AG08395 (cell line): ENCODE measurements at regions not wholly inside any gene's neighbourhood (a gene's known extent, or its start where the extent isn't known, plus 50 kb on each side); places are given as distances from the start of the nearest gene placed in this dataset.

ENCODE experiments used
- DNase-seq: peaks from one replicate; pipeline ENCODE4 v3.0.0; 2012; ENCODE audit warnings: mixed read lengths, low spot score

DNA sequence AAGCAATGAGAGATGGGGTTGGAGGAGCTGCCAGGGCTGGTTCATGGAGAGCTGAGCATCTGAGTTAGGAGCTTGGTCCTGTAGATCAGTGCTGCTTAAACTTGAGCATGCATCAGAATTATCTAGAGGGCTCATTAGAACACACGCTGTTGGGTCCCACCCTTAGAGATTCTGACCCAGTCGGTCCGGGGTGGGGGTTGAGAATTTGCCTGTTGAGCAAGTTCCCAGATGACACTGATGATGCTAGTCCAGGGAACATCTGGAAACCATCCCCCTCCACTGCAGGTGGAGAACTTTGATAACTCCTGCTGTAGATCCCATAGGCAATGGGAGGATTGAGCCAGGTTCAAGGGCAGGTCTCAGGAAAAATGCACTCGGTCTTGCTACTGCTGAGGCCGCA lies 158.0 kb upstream of the KLF4 start:
- no peak for DNase-seq

DNA sequence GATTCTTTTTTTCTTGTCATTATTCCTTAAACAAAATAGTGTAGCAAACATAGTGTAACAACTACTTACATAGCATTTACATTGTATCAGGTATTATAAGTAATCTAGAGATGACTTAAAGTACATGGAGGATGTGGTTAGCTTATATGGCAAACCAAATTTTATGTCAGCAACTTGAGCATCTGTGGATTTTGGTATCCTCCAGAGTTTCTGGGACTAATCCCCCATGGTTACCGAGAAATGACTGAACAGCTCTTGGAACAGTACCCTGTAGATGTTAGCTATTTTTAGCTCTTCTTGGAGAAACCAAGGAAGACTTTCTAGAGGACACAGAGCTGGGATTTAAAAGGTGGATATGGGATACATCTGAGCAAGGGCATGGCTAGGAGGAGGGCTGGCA lies 157.6 kb upstream of the KLF4 start:
- no peak for DNase-seq

DNA sequence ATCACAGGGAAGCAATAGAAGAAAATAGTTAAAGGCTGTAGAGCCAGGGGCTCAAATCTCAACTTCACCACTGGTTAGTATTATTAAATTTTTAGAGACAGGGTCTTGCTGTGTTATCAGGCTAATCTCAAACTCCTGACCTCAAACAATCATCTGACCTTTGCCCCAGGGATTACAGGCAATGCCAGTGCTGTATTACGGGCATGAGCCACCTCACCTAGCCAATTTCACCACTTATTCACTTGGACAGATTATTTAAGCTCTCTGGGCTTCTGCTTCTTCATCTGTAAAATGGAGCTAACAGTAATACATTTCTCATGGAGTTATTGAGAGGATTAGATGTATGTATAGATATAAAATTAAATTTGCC lies 155.9 kb upstream of the KLF4 start:
- no peak for DNase-seq

DNA sequence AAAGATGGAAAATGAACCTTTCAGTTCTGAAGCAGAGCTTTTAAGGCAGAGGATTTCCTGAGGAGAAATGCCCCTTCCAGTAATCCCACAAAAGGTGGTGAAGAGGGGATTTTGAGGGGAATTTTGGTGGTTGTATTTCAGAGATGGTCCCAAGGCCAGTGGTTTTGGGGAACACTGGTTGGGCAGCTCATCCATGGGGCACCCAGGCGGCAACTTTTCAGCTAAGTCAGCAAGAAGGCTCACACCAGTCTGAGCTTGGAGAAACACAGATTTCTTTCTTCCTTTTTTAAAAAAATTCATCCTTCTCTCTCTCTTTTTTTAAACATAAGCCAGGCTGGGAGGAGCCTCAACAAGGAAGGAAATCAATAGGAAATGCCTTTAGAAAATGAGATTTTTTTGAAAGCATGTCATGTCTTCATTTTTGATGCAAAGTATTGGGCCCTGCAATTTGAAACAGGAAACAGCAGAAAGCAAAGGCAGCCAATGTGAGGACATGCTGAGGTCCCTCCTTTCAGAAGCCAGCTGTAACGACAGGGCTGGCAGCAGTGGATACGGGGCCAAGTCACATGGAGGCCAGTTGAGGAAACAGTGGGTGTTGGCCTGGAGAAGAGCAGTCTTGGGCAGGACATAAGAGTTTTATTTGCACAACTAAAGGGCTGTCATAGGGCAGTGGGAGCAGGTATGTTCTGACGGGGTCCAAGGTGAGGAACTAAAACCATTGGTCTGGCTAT lies 155.3 kb upstream of the KLF4 start:
- no peak for DNase-seq

DNA sequence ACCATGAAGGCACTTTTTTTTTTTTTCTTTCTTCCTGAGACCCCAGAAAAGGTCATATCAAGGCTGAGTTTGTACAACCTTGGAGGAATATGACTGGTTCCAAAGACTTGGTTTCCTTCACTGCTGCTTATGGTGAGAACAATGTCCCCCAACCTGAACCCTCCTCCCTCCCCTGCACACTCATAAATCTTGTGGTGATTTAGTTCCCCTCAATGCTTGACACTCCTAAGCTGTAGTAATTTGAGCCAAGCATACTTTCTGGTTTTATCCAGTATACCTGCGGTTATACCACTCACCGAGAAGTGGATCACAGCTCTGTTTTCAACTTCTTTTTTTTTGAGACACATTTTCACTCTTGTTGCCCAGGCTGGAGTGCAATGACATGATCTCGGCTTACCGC lies 149.9 kb upstream of the KLF4 start:
- DNase-seq, result no peak

DNA sequence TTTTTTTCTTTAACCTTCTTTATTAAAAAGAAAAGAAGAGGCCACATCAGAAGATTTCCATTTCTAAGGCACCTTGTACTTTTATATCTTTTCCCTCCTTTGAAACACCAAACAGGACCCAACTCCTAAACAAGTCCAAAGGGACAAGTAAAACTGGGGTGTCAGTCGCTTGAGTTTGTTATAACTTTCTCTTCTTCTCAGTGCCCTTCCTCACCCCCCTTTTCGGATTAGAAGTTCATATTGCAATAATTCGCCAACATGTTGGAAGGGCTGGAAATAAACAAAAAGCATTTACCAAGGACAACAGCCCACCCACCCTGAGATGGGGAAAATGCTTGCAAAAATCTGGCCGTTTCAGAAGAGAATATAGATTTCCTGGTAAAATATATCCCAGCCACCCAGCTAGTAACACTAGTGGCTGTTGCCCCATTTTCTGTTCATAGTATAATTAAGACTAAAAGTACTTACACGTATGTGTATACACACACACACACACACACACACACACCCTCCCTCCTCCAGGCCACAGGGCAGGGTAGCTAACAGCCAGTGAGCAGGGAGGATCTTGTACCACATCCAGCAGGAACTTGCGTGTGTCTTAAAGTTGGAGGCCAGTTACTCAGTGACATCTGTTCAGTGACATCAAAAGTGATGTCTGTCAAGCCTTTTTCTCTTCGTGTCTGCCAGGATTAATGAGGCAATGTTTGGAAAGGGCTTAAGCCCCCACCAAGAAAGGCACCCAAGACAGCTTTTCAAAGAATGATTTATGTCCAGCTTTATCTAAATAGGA lies 149.1 kb upstream of the KLF4 start:
- peak; percentile 66 for DNase-seq

DNA sequence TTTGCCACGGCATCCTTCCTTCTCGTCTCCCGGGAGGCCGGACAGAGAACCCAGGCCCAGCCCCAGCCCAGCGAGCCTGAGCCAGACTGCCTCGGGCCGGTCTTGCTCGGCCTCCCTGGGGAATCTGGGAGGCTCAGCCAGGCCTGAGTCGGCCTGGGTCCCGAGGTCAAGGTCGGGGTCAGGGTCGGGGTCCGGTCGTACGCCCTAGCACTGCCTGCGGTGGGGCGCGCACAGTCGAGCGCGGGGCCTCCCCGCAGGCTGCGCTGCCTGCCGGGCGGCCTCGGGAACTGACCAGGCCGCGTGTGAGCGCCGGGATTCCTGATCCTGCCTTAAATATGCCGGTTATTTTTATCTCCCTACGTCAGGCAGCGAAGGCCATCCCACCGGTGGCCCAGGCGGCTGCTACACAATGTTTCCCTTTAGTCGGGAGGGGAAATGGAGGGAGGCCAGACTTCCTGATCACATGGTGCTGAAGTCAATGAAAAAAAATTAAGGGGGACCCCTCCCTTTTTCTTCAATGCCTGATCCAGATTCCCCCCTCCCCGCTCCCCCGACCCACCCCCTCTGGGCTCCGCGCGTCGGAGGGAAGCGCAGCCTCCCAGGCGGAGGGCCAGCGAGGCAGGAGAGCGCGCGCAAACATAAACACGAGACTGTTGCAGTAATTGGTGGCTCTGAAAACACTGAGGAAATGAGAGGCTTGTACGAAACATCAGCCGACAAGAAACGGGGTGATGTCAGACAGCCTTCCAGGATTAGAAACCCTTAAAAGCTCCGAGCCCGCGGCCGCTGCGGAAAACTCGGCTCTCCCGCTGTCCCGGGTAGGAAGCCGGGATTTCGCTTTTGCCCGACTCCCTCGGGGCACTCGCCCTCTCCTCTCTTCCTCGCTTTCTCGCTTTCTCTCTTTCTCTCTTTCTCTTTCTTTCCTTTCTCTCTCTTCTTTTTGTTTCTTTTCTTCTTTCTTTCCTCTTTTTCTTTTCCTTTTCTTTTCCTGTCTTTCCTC lies 148.2 kb upstream of the KLF4 start:
- DNase-seq, result peak; percentile 97

DNA sequence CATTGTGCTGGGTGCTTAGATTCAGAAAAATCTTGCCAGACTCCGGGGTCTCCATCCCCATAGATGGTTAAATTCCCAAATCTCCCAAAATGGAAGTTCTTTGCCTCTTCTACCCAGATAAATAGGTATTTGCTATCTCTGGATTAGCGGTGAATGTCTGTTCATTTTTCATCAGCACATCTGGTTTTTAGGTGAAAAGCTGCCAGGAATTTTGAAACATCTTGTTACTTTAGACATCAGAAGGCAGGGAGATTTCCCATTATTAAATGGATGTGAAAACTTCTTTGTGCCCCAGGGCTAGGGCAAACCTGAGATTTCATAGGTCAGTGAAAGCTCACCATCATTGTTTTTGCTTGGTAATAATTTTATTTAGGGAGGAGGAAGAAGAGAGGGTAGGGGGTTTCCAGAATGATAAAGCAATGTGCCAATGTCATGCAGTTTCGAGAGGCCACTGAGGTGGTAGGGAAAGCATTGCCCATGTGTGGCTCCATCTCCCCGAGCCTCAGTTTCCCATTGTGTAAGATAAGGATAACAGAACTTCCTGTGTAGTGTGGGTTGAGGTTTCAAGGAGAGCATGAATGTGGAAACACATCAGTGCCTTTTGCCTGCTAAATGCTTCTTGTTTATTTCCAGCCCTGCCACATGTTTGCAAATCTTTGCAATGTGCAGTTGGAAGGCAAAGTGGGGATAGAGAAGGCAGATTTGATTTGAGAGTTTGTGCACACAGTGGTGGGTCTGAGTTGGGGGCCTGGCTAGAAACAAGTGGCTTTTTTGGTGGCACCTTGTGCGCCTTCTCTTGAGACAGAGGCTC lies 147.2 kb upstream of the KLF4 start:
- no peak for DNase-seq

DNA sequence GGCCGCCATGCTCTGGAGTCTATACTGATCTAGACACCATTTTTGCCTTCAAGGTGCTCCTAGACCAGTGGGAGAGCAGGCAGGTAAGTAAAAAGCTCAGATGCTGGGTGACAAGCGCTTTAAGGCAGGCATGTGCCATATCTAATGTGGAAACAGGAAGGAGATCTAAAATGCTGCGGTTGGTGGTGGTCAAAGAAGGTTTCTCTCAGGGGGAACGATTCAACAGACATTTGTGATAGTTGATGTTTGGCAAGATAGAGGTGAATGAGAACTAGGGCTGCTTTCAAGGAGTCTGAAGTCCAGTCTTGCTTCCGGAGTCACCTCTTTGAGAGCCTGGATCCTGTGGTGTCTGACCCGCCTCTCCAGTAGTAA lies 146.2 kb upstream of the KLF4 start:
- DNase-seq, result no peak

DNA sequence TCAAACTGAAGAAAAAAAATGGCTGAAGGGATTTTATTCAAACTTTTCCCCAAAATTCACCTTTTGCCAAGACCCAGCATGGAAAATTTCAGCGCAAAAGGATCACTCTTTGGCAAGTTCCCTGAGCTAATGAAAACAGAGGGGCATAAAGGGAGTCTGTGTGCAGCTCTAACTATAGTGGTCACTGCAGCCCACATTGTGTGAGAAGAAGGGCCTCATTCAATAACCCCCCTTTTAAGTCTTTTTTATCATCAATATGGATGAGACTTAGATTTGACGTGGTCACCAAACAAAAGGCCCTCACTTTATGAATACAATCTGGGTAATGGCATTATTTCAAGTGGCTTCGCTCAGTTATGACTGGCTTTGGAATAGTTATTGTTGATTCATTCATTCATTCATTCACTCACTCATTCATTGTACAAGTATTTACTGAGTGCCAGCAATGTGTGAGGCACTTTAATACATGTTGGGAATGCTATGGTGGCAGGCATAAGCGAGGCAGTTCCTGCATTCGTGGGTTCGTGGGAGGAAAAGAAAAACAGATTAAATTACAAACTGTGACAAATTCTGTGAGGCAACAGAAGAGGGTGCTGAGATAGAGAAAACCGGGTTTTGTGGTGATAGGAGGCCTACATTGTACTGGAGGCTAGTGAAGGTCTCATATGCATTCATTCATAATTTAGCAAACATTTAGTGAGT lies 145.7 kb upstream of the KLF4 start:
- no peak for DNase-seq

DNA sequence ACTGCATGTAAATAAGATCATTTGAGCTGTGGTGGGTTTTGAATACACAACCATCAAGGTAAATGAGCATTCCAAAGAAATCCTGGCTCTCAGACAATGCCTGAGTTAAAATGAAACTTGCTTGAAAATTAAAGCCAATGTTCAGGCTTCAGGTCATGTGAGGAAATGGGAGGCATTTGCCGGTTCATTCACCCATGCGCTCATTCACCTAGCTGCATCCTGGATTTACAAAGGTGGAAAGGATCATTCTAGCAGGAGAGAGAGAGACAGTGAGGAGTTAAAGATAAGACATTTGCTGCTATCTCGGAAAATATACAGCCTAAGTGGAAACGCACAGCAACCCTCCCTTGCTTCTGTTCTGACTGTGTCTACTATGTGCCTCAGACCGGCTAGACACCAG lies 143.8 kb upstream of the KLF4 start:
- DNase-seq, result no peak

DNA sequence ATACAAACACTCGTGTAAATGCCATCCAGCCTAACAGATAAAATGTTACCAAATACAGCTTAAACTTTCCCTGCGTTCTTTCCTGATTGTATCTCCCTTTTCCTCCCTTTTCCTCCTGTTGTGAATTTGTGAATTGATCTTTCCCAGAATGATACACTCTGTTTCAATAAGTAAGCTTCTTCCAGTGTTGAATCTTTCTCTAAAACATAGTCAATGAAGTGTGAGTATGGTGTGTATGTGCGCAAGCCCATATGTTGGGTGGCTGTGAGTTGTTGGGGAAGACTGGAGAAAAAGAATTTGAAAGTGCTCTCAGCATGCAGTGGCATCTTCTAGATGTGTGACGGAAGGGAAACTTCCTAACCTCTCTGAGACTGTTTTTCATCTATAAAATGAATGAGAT lies 143.1 kb upstream of the KLF4 start:
- DNase-seq, result no peak

DNA sequence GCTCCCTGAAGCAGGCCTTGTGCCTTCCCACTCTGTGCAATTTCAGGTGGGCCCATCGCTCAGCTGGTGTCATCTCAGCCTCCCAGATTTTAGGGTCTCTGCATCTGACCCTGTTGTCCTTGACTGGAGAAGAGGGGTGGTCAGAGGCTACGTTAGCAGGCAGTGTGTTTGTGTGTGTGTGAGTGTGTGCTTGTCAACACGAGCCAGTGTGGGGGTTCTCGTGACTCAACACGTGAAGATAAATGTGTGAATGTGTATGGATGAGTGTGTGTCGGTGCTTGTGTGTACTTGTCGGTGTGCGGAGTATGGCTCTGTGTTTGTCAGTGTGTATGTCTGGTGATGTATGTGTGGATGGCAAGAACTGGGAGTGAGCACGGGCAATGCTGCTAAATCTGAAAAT lies 142.6 kb upstream of the KLF4 start:
- no peak for DNase-seq

DNA sequence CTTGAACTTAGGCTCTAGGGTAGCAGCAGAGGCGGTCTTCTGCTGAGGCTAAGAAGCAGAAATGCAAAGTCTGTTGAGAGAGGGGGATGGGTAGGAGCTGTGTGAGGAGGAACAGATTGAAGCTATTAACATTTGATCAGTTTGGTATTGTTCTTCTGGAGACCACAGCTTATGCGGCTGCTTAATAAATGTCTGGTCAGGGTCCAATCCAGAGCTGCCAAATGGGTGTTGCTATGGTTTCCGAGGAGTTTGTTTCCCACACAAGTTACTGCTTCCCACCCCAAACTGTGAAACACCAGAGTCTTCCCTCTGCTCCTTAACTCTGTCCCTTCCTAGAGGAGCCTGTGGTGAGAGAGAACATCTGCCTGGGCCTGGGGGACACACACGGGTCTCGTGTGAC lies 142.2 kb upstream of the KLF4 start:
- DNase-seq, result no peak

DNA sequence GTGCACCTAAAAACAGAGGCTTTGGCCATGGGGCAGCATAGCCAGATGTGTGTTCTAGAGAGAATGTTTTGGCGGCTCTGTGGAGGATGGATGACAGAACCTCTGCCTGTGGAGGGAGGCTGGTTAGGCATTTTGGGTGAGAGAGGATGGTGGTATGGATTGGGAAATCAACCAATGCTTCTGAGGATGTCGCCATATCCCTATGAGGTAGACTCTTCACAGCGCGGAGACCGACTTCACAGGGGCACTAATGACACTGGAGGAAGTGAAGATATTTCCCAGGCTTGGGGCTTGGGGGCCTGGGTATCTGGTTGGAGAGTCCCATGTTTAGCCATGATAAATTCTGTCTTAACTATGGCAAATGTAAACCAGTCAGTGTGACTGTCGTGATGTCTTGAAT lies 140.6 kb upstream of the KLF4 start:
- DNase-seq, result no peak

DNA sequence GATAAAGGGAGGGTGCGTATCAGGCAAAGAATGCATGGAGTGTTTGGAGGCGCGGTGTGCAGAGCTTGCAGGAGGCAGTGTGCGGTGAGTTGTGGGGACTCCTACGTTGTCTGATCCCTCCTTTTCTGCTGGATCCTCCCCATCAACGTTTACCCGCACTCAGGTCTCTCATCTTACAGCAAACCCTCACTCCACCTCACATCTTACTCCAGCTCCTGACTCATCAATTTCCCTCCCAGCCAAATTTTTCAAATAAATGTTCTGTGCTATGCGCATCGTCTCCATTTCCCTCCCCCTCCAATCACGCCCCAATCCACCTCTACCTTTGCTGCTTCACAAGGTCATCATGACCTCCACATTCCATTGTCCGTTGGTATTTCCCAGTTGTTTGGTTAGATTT lies 138.9 kb upstream of the KLF4 start:
- DNase-seq, result no peak

DNA sequence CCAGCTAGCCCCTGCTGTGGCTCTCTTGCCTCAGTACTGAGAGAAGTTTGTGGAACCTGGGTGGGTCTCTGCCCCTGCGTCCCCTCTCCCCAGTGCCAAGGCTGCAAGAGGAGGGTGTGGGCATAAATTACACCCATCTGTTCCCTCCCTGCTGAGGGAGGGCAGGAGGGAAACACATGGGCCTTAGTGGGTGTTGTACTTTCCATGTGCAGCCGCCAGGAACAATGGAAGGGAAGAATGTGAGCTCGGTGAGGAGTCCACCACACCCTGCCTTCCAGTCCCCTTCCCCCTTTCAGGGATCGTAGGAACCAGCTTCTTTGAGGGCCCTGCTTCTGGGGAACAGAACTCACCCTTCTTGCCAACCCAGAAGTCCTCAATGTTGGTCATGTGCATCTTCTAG lies 138.2 kb upstream of the KLF4 start:
- DNase-seq, result no peak

DNA sequence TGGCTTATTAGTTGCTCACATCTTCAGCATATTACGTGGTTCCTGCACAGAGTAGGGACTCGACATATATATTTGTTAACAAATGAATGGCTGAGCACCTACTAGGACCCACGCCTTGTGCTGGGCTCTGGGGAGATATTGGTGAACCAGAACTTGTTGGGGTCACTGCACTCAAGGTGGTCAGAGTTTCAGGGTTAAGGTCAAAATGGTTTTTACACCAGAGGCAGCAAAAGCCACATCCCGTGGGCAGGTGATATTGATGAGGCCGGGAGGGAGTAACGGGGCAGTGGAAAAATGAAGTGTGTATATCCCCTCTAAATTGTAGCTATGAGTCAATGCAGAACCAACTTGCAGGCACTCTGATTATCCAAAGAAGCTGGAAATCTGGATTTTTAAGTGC lies 136.5 kb upstream of the KLF4 start:
- DNase-seq, result no peak

DNA sequence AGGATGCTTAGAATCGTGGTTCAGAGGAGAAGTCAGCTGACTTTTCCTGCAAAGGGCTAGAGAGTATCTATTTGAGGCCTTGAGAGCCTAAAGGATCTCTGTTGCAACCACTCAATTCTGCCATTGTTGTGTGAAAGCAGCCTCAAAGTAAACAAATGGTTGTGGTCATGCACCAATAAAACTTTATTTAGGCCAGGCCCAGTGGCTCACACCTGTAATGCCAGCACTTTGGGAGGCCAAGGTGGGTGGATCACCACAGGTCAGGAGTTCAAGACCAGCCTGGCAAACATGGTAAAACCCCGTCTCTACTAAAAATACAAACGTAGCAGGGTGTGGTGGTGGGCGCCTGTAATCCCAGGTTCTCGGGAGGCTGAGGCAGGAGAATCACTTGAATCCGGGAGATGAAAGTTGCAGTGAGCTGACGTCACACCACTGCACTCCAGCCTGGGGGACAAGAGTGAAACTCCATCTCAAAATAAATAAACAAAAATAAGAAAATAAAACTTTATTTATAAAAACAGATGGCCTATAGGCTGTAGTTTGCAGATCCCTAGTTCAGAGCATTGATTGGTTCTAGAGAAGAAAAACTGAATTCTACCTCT lies 135.9 kb upstream of the KLF4 start:
- DNase-seq, result no peak

DNA sequence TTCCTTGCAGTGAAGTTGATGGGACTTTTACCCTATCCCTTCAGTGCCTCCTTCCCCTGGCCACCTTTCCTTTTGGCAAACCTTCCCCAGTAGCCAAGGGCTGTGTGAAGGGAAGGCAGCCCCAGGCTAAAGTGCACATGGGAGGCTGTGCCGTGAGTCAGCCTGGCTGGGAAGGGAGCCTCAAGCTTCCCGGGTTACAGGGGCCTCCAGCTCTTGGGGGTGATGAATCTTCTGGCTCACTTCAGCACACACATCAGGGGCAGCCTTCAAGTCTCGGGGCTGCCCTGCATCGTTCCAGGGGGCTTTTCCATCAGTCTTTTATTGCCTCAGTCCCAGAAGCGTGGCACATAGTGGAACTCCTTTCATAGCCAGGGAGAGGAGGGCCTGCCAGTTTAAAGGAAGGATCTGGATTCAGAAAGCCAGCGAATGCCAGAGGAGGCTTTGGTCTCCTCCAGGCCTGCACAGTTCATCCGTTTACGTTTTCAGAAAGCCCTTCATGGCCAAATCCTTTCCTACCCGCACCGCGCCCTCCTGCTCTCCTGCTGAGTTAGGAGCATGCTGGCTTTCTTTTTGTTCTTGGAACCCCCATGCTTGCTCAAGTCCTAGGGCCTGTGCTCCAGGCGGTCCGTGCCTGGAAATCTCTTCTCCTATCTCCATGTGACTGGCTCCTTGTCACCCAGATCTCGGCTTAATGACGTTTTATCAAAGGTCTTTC lies 134.8 kb upstream of the KLF4 start:
- DNase-seq, result peak; percentile 83
